GM03348 (cell line): ENCODE measurements at regions not wholly inside any gene's neighbourhood (a gene's known extent, or its start where the extent isn't known, plus 50 kb on each side); places are given as distances from the start of the nearest gene placed in this dataset.
A peak's percentile ranks its signal among the peaks of the same experiment; 100 is the strongest.
"Not testable (repeated sequence)": the region's sequence is repeated elsewhere in the genome, so short reads cannot be mapped to it uniquely, and the experiment has no call there.

Experiments used
- DNase-seq: peaks from one replicate; pipeline ENCODE4 v3.0.0; 2012; ENCODE audit warnings: low spot score

- DNase-seq = not testable (repeated sequence)
Observed at GRCh38 chr7:55743454-55743717, 119.2 kb downstream of the SEPTIN14 start.

- DNase-seq = not testable (repeated sequence)
Observed at GRCh38 chr7:55742651-55743453, 119.7 kb downstream of the SEPTIN14 start.

GRCh38 chr7:55741721-55742631, 120.6 kb downstream of the SEPTIN14 start:
- not testable (repeated sequence) for DNase-seq

DNA sequence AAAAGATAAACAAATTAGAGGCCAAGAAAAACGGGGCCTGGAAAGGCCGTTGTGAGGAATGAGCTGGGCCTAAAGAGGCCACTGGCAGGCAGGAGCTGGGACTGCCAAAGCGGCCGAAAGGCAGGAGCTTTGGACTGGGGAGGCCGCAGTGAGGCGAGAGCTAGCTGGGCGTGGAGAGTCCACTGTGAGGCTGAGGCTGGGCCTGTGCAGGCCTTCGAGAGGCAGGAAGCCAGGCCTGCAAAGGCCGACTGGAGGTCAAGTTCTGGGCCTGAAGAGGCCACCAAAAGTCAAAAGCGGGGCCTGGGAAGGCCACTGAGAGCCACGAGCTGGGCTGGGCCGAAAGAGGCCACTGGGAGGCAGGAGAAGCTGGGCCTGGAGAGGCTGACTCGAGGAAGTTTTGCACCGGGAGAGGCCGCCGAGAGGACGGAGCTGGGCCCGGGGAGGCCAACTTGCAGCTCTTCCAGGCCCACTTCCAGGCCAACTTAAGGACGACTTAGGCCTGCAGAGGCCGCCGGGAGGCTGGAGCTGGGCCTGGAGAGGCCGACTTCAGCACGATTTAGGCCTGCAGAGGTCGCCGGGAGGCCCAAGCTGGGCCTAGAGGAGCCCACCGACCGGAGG, 121.8 kb downstream of the SEPTIN14 start:
- DNase-seq = not testable (repeated sequence)

- DNase-seq = not testable (repeated sequence)
Observed at GRCh38 chr7:55740053-55740452, 122.5 kb downstream of the SEPTIN14 start.

DNA sequence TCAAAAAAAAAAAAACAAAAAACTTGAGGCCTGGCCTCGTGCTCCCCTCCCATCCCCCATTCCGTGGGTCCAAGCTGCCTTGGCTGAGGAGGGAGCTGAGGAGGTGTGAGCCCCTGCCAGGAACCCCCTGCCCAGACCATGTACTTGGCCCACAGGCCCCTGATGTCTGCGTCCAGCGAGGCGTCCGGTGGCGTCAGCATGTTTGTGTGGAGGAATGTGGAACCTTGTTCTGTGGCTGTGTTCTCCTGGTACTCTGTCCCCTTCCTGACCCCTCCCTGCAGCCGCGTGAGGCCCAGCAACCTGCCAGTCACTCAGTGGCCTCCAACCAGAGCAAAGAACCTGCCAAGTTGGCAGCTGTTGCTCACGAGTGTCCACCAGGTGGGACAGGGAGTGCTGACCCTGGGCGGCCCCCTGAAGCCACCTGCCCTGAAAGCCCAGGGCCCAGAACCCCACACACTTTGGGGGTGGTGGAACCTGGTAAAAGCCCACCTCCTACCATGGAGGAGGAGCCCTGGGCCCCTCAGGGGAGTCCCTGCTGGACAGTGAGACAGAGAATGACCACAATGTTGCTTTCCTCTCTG, 125.8 kb downstream of the SEPTIN14 start:
- not testable (repeated sequence) for DNase-seq

- DNase-seq = peak; percentile 20
Observed at GRCh38 chr7:55733241-55734140, 129.1 kb downstream of the SEPTIN14 start.

DNA sequence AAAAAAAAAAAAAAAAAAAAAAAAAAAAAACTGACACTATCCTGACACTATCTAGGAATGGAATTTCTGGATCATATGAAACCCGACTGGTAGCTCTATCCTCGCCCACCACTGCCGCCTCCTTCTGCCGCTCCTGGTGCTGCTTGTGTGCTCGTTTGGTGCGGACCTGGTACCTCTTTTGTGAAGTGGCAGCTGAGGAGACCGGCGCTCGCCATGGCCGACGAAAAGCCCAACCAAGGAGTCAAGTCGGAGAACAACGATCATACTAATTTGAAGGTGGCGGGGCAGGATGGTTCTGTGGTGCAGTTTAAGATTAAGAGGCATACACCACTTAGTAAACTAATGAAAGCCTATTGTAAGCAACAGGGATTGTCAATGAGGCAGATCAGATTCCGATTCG, 130.6 kb downstream of the SEPTIN14 start:
- DNase-seq = no peak

DNA sequence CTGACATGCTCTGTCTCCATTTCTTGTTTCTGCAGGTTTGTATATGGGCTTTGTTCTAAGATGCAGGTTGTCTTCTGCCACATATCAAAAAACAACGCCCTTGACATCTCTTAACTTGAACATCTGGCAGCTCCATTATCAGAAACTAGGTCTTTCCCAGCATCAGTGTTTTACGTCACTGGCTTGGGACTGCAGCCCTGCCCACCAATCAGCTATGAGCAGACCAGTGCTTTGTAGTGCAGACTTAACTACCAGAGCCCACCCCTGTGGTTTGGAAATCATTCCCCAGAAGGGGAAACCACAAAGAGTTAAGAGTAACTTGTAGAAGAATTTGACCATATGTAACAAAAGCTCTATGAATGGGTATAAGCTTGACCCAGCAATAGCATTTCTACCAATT, 132.4 kb downstream of the SEPTIN14 start:
- no peak for DNase-seq

GRCh38 chr7:55723621-55723941, 139.0 kb downstream of the SEPTIN14 start:
- DNase-seq = no peak

- not testable (repeated sequence) for DNase-seq
Observed at GRCh38 chr7:55722874-55723620, 139.5 kb downstream of the SEPTIN14 start.

- DNase-seq = not testable (repeated sequence)
Observed at GRCh38 chr7:55721004-55721403, 141.5 kb downstream of the SEPTIN14 start.

DNA sequence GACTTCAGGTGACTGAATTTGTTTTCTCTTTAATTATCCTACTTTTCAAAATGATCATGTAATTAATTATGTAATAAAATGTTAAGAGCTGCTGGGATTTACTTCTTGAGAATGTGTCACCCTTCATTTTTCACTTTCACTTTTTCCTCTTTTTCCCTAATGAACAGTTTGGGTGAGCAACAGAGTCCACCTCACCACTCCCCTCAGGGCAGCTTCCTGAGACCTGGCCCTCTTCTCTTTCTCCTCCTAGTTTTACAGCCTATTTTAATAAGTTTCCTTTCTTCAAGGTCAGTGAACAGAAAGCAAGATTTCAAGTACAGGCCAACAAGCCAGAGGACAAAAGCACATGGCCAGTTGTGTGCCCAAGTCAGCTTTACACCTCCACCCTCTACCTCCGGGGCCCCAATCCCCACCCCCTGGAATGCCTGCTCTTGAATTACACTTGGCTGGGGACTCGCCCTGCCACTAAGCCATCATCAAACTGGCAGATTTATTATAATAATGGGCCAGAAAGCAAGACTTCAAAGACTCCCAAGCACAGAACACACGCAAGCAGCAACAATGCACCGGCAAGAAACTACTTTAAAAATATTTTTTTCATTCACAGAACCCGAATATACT, 143.1 kb upstream of the VOPP1 start:
- not testable (repeated sequence) for DNase-seq

DNA sequence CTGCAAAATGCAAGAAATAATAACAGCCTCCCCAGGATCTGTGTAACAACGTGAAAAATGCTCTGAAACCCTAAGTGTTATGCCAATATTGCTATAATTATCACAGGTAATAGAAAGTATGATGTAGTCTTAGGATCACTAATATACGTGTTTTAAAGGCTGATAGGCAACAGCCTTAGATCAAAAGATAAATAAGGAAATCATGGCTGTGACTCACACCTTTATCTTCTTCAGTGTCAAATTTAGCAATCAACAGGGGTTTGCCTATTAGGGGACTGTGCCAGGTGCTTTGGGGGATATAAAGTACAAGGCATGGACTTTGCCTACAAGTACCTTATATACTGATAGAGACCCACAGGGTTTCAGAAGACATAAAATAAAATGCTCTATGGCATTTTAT, 142.1 kb upstream of the VOPP1 start:
- not testable (repeated sequence) for DNase-seq

DNA sequence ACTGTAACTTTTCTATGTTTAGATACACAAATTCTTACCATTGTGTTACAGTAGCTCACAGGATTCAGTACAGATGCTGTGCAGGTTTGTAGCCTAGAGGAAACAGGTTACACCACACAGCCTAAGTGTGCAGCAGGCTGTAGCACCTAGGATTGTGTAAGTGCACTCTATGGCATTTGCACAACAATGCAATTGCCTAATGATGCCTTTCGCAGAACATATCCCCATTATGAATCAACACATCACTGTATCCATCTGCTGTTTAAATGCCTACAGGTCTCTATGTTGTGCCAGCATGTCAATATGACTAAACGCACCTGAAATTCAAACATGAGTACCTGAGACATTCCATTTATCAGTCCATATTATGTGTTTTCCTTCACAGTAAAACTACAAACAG, 138.0 kb upstream of the VOPP1 start:
- DNase-seq = not testable (repeated sequence)

- DNase-seq = peak; percentile 49
Observed at GRCh38 chr7:55708028-55708427, 135.7 kb upstream of the VOPP1 start.

GRCh38 chr7:55707410-55707809, 135.1 kb upstream of the VOPP1 start:
- DNase-seq = not testable (repeated sequence)

DNA sequence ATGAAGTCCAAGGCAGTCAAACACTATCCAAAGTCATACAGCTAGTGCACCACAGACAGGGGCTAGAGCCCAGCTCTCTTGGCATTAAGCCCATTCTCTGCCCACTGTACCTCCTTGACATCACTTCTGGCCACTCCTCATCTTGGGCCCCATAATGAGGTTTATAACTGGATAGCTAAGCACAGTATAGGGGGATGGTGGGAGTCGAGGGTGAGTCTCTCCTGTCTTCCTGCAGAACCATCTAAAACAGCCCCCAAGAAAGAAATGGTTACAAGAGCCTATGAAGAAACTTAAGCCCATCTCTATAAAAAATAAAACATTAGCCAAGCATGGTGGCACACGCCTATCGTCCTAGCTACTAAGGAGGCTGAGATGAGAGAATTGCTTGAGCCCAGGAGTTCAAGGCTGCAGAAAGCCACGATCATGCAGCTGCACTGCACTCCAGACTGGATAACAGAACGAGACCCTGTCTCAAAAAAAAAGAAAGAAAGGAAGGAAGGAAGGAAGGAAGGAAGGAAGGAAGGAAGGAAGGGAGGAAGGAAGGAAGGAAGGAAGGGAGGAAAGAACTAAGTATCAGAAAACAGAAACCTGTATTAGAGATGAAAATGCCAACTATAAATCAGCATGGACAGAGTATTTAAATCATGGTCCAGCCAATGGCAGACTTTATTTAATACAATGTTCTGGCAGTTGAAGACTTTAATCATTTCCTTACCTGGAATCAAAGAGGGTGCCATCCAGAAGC, 134.3 kb upstream of the VOPP1 start:
- DNase-seq = not testable (repeated sequence)

DNA sequence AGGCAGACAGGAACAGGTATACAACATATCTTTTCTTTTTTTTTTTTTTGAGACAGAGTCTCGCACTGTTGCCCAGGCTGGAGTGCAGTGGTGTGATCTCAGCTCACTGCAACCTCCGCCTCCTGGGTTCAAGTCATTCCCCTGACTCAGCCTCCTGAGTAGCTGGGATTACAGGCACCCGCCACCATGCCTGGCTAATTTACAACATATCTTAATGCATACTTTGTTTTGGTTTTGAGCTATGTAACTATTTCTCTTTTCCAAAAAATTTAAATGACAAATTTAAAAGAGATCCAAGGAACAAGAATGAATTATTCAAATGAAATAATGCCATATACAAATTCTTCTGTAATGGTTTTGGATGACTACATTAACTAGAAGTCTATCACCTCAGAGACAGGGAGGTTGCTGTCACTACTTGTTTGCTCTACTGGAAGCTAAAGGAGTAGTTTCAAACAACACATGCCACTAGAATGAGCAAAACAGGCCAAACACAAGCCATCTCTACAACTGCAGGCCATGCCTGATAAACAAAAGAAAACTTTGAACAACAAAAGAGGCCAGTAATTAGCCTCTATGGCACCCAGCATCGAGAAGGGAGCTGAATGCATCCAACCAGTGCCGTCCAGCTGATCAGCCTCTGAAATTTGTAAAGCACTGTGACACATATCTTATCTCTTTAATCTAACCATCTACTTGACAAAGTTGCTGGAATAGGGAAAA, 133.6 kb upstream of the VOPP1 start:
- not testable (repeated sequence) for DNase-seq
